GM06990 (cell line): ENCODE measurements at regions not wholly inside any gene's neighbourhood (a gene's known extent, or its start where the extent isn't known, plus 50 kb on each side); places are given as distances from the start of the nearest gene placed in this dataset.

ENCODE experiments used
- DNase-seq: peaks from one replicate; pipeline ENCODE4 v3.0.0-alpha.2; 2011; ENCODE audit not compliant: insufficient read length; ENCODE audit errors: extremely low read depth
- H3K27me3 ChIP-seq: replicated peaks from 2 replicates; pipeline ENCODE4 v1.6.0; 2011; ENCODE audit warnings: low read length; ENCODE audit not compliant: control insufficient read depth, insufficient read depth
- H3K36me3 ChIP-seq: 2 replicates; pipeline ENCODE4 v1.5.1; 2011; ENCODE audit warnings: low read length; ENCODE audit not compliant: control insufficient read depth, insufficient read depth
- H3K4me3 ChIP-seq: replicated peaks from 2 replicates; pipeline ENCODE4 v1.5.1; 2011; ENCODE audit warnings: low read depth, mild to moderate bottlenecking, control low read depth, low read length
- TF ChIP-seq, protein P1 (sequence below): IDR thresholded peaks from 2 replicates; pipeline ENCODE4 v1.5.1; 2011; ENCODE audit warnings: low read length, control low read depth, mild to moderate bottlenecking, inconsistent platforms; ENCODE audit not compliant: insufficient read depth, poor library complexity, severe bottlenecking

DNA sequence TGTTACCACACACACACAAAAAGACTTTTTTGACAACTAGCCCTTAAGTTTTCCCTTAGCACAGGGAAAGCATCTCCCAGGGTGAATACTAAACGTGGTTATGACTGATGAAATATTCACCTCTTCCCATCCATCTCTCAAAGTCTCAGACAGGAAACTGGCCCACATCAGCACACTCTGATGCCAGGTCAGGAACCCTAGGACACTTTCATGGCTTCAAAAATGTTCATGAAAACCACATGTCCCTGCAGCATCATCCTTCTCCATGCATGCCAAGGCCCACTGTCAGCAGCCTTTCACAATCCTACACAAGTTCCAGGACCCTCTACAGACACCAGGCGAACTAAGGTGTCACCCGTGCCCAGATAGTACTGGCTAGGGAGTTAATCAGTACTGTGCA, 68.7 kb downstream of the DNTTIP2 start:
- TF ChIP-seq, protein P1, sequence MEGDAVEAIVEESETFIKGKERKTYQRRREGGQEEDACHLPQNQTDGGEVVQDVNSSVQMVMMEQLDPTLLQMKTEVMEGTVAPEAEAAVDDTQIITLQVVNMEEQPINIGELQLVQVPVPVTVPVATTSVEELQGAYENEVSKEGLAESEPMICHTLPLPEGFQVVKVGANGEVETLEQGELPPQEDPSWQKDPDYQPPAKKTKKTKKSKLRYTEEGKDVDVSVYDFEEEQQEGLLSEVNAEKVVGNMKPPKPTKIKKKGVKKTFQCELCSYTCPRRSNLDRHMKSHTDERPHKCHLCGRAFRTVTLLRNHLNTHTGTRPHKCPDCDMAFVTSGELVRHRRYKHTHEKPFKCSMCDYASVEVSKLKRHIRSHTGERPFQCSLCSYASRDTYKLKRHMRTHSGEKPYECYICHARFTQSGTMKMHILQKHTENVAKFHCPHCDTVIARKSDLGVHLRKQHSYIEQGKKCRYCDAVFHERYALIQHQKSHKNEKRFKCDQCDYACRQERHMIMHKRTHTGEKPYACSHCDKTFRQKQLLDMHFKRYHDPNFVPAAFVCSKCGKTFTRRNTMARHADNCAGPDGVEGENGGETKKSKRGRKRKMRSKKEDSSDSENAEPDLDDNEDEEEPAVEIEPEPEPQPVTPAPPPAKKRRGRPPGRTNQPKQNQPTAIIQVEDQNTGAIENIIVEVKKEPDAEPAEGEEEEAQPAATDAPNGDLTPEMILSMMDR = no peak
- H3K36me3 ChIP-seq = no peaks in the 10 kb centered on the region
- no peak overlapping the region for H3K4me3 ChIP-seq
- no peaks in the 10 kb centered on the region for H3K27me3 ChIP-seq
- no peak for DNase-seq

DNA sequence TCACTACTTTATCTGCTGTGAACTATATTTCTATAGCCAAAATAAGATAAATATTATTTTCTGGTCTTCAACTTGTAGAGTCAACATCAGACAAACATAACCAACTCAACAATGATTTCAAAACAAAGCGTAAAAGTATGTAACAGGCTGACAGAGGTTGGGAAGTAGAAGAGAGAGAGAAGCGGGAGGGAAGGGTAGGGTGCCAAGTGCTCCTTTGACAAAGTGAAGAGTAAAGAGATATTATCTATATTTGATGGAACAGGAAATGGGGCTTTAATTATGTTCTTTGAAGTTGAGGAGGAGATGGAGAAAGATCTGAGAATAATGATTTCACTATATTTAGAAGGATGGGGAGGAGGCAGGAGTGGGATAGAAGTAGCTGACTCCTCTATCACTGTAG, 70.1 kb downstream of the DNTTIP2 start:
- Histone ChIP-seq H3K27me3 (no peaks in the 10 kb centered on the region), H3K4me3 (no peak overlapping the region), H3K36me3 (no peaks in the 10 kb centered on the region)
- TF ChIP-seq, protein P1 = no peak
- DNase-seq = no peak

DNA sequence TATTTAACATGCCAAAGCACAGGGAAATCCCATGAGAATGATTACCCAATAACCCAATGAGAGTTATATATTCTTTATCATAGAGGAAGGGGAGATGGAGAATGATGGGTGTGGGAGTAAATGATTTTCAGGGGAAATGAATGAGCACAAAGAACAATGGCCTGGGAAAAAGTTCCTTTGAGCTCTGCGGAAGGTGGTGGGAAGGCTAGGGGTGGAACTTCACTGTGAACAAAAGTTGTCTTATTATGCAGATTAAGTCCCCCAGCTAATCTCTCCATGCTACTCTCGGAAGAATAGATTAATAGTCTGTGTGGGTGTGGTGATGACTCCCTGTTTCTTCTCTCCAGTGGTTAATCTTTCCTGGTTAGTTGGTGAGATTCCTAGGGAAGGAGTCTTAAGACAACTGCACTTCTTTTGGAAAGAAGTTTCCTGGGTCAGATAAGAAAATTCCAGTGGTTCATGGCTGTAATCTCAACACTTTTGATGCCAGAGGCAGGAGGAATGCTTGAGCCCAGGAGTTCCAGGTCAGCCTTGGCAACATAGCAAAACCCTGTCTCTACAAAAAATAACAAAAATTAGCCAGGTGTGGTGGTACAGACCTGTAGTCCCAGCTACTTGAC, 71.6 kb downstream of the DNTTIP2 start:
- Histone ChIP-seq H3K36me3 (no peaks in the 10 kb centered on the region), H3K4me3 (no peak overlapping the region), H3K27me3 (no peaks in the 10 kb centered on the region)
- TF ChIP-seq, protein P1 = no peak
- no peak for DNase-seq

DNA sequence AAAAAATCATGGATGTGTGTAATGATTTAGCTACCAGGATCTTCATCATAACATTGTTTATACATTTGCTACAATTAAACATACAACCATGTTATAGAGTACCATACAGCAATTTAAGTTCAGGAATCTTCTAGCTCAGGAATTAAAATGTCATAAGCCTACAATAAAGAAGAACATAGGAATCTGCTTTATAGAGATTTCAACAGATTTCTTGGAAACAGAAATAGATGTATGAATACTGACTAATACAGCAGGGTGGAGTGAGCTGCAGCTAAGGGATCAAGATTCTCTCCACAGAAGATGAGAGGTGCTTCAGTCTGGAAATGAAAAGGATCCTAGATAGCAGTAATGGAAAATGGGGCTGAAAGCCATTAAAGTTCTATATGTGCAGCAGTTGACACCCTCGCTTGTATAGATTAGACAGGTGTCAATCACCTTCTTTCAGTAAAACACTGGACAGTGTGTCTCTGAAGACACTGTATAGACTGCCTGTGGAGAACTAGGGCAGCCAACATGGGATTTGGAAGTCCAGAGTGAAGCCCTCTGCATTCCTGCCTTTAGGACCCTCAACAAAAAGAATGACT, 73.9 kb downstream of the DNTTIP2 start:
- no peak for DNase-seq
- Histone ChIP-seq H3K36me3 (no peaks in the 10 kb centered on the region), H3K27me3 (no peaks in the 10 kb centered on the region), H3K4me3 (no peak overlapping the region)
- TF ChIP-seq, protein P1 = no peak

DNA sequence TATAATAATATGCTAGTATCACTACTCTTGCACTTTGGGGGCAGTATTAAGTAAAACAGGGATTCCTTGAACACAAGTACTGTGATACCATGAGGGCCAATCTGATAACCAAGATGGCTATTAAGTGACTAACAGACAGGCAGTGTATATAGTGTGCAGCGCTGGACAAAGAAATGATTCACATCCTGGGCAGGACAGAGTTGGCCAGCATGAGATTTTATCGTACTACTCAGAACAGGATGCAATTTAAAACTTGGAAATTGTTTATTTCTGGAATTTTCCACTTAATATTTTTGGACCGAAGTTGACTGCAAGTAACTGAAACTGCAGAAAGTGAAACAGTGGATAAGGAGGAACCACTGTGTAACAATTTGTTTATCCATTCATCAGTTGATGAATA, 74.6 kb downstream of the DNTTIP2 start:
- Histone ChIP-seq H3K4me3 (no peak overlapping the region), H3K27me3 (no peaks in the 10 kb centered on the region), H3K36me3 (no peaks in the 10 kb centered on the region)
- TF ChIP-seq, protein P1 = no peak
- DNase-seq = no peak

DNA sequence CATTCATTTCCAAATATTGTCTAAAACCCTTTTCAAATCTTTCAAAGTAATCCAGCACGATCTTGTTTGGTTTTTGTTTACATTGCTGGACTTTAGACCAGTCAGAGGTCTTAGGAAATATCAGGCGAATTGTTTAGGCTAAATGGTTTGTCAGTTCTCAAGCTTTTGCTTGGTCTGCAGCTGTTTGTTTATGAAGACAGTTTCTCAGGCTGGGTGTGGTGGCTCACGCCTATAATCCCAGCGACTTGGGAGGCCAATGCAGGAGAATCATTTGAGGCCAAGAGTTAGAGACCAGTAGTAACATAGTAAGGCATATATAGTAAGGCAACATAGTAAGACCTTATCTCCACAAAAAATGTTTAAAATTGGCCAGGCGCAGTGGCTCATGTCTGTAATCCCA, 77.5 kb downstream of the DNTTIP2 start:
- no peak for DNase-seq
- no peaks in the 10 kb centered on the region for H3K36me3 ChIP-seq

More for the DNA sequence above, 77.5 kb downstream of the DNTTIP2 start:
- Histone ChIP-seq H3K4me3 (no peak overlapping the region), H3K27me3 (no peaks in the 10 kb centered on the region)
- TF ChIP-seq, protein P1 = no peak
